ENCODE measurements at regions not wholly inside any gene's neighbourhood (a gene's known extent, or its start where the extent isn't known, plus 50 kb on each side); places are given as distances from the start of the nearest gene placed in this dataset.

- no peak for DNase-seq
- TF ChIP-seq POLR2A (IDR thresholded peaks at IDR 0.05; ENCODE audit: low read length) (no peak), GATA1 (IDR thresholded peaks at IDR 0.05; ENCODE audit: low read depth, low read length) (no peak)
Measured at GRCh38 chr3:73933585-73933984, 308.8 kb upstream of the PDZRN3 start.

- no peak for DNase-seq
- no peak for TF ChIP-seq POLR2A (IDR thresholded peaks at IDR 0.05; ENCODE audit: low read length)
- TF ChIP-seq GATA1 (IDR thresholded peaks at IDR 0.05; ENCODE audit: low read depth, low read length) = no peak
Measured at GRCh38 chr3:73927203-73927570, 302.4 kb upstream of the PDZRN3 start.

GRCh38 chr3:73926360-73927202, 301.8 kb upstream of the PDZRN3 start:
- TF ChIP-seq GATA1 (IDR thresholded peaks at IDR 0.05; ENCODE audit: low read depth, low read length) = no peak
- no peak for TF ChIP-seq POLR2A (IDR thresholded peaks at IDR 0.05; ENCODE audit: low read length)
- no peak for DNase-seq

GRCh38 chr3:73925011-73925410, 300.3 kb upstream of the PDZRN3 start:
- no peak for DNase-seq
- TF ChIP-seq POLR2A (IDR thresholded peaks at IDR 0.05; ENCODE audit: low read length) = no peak
- TF ChIP-seq GATA1 (IDR thresholded peaks at IDR 0.05; ENCODE audit: low read depth, low read length) = no peak

- DNase-seq = no peak
- TF ChIP-seq POLR2A (IDR thresholded peaks at IDR 0.05; ENCODE audit: low read length) = no peak
- no peak for TF ChIP-seq GATA1 (IDR thresholded peaks at IDR 0.05; ENCODE audit: low read depth, low read length)
Measured at GRCh38 chr3:73924048-73924447, 299.3 kb upstream of the PDZRN3 start.

- TF ChIP-seq POLR2A (IDR thresholded peaks at IDR 0.05; ENCODE audit: low read length) = no peak
- TF ChIP-seq GATA1 (IDR thresholded peaks at IDR 0.05; ENCODE audit: low read depth, low read length) = no peak
- DNase-seq = no peak
Measured at GRCh38 chr3:73917643-73918042, 292.9 kb upstream of the PDZRN3 start.

- DNase-seq = no peak
- TF ChIP-seq POLR2A (IDR thresholded peaks at IDR 0.05; ENCODE audit: low read length) (no peak), GATA1 (IDR thresholded peaks at IDR 0.05; ENCODE audit: low read depth, low read length) (no peak)
Measured at GRCh38 chr3:73915886-73916285, 291.1 kb upstream of the PDZRN3 start.

- TF ChIP-seq POLR2A (IDR thresholded peaks at IDR 0.05; ENCODE audit: low read length) (no peak), GATA1 (IDR thresholded peaks at IDR 0.05; ENCODE audit: low read depth, low read length) (no peak)
Measured at GRCh38 chr3:73908218-73908617, 283.5 kb upstream of the PDZRN3 start.

GRCh38 chr3:73901686-73902085, 276.9 kb upstream of the PDZRN3 start:
- TF ChIP-seq GATA1 (IDR thresholded peaks at IDR 0.05; ENCODE audit: low read depth, low read length) (no peak), POLR2A (IDR thresholded peaks at IDR 0.05; ENCODE audit: low read length) (no peak)
- DNase-seq = no peak

More at GRCh38 chr3:73908218-73908617, 283.5 kb upstream of the PDZRN3 start:
- DNase-seq = no peak

GRCh38 chr3:73894474-73895213, 269.9 kb upstream of the PDZRN3 start:
- TF ChIP-seq GATA1 (IDR thresholded peaks at IDR 0.05; ENCODE audit: low read depth, low read length) = no peak
- no peak for TF ChIP-seq POLR2A (IDR thresholded peaks at IDR 0.05; ENCODE audit: low read length)
- no peak for DNase-seq

- no peak for DNase-seq
- TF ChIP-seq GATA1 (IDR thresholded peaks at IDR 0.05; ENCODE audit: low read depth, low read length) (no peak), POLR2A (IDR thresholded peaks at IDR 0.05; ENCODE audit: low read length) (no peak)
Measured at GRCh38 chr3:73893089-73893488, 268.3 kb upstream of the PDZRN3 start.

- TF ChIP-seq GATA1 (IDR thresholded peaks at IDR 0.05; ENCODE audit: low read depth, low read length) = no peak
- TF ChIP-seq POLR2A (IDR thresholded peaks at IDR 0.05; ENCODE audit: low read length) = no peak
- no peak for DNase-seq
Measured at GRCh38 chr3:73885862-73886261, 261.1 kb upstream of the PDZRN3 start.

- TF ChIP-seq GATA1 (IDR thresholded peaks at IDR 0.05; ENCODE audit: low read depth, low read length) = no peak
- TF ChIP-seq POLR2A (IDR thresholded peaks at IDR 0.05; ENCODE audit: low read length) = no peak
- no peak for DNase-seq
Measured at GRCh38 chr3:73884361-73884760, 259.6 kb upstream of the PDZRN3 start.

GRCh38 chr3:73883497-73883896, 258.8 kb upstream of the PDZRN3 start:
- no peak for DNase-seq
- no peak for TF ChIP-seq GATA1 (IDR thresholded peaks at IDR 0.05; ENCODE audit: low read depth, low read length)
- TF ChIP-seq POLR2A (IDR thresholded peaks at IDR 0.05; ENCODE audit: low read length) = no peak
